ENCODE measurements at regions not wholly inside any gene's neighbourhood (a gene's known extent, or its start where the extent isn't known, plus 50 kb on each side); places are given as distances from the start of the nearest gene placed in this dataset.

DNA sequence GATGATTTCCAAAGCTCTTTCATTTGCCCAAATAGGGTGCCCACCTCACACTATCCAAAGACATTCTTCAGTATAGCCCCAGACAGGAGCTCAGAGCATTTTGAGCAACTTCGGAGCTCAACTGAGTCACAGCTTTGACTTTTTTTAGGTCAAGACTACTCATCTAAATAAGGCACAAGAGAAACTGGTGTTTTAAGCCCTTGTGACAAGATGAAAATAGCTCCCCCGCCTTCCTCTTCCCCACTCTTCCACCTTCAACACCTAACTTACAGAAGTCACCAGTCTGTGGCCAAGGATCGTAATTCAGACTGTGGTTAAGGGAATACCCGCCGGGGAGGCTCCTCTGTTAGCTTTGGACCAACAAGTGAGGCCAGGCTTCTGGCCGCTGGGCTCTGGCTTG is 60.4 kb upstream of the CA12 start:
- ChIA-PET CTCF (interaction anchor here (0.7 to 1.3 kb wide), 2 partner anchors 96 to 153 kb away, joined by 3 read pairs; no protein-coding TSS in a partner anchor), POLR2A (interaction anchor here (0.7 kb wide), 1 partner anchor 32 kb away, joined by 3 read pairs; no protein-coding TSS in a partner anchor)
- Mint-ChIP-seq H3K9me3 (ENCODE audit: unreplicated experiment) (no peaks in the 10 kb centered on the region), H3K4me1 (ENCODE audit: insufficient read depth, unreplicated experiment) (peaks cover under 1% of the 10 kb centered on the region), H3K4me3 (ENCODE audit: unreplicated experiment) (no peak overlapping the region), H3K36me3 (ENCODE audit: insufficient read depth, unreplicated experiment) (no peaks in the 10 kb centered on the region), H3K27ac (ENCODE audit: low read depth, unreplicated experiment) (no peak overlapping the region), H3K27me3 (ENCODE audit: insufficient read depth, unreplicated experiment) (peaks cover 10% of the 10 kb centered on the region)
- intact Hi-C loops (cut with micrococcal nuclease) = no loop called here
- BruUV-seq (replicated peaks) = no TSS peak
- TF ChIP-seq, protein P1, sequence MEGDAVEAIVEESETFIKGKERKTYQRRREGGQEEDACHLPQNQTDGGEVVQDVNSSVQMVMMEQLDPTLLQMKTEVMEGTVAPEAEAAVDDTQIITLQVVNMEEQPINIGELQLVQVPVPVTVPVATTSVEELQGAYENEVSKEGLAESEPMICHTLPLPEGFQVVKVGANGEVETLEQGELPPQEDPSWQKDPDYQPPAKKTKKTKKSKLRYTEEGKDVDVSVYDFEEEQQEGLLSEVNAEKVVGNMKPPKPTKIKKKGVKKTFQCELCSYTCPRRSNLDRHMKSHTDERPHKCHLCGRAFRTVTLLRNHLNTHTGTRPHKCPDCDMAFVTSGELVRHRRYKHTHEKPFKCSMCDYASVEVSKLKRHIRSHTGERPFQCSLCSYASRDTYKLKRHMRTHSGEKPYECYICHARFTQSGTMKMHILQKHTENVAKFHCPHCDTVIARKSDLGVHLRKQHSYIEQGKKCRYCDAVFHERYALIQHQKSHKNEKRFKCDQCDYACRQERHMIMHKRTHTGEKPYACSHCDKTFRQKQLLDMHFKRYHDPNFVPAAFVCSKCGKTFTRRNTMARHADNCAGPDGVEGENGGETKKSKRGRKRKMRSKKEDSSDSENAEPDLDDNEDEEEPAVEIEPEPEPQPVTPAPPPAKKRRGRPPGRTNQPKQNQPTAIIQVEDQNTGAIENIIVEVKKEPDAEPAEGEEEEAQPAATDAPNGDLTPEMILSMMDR (IDR thresholded peaks at IDR 0.05; ENCODE audit: unreplicated experiment) = no peak
- no peak for DNase-seq (ENCODE audit: unreplicated experiment)

DNA sequence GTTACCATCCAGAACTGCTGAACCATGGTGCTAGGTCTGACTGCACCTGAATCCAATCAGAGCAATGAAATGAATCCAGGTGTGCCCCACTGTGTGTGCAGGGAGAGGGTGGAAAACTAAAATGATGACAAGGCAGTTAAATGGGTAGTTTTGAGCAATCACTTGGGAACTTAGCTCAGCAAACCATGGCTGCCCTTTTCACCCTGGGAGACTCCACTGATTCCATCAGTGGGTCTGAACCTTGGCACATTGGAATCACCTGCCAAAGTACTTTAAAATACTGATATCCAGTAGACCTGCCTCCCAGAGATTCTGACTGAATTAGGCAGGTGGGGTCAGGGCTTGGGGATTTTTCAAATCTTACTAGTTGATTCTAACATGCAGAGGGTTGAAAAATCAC is 59.8 kb upstream of the USP3 start:
- BruUV-seq (replicated peaks) = no TSS peak
- TF ChIP-seq, protein P1 (IDR thresholded peaks at IDR 0.05; ENCODE audit: unreplicated experiment) = no peak
- Mint-ChIP-seq H3K9me3 (ENCODE audit: unreplicated experiment) (no peaks in the 10 kb centered on the region), H3K4me3 (ENCODE audit: unreplicated experiment) (no peak overlapping the region), H3K36me3 (ENCODE audit: insufficient read depth, unreplicated experiment) (no peaks in the 10 kb centered on the region), H3K27ac (ENCODE audit: low read depth, unreplicated experiment) (no peak overlapping the region), H3K4me1 (ENCODE audit: insufficient read depth, unreplicated experiment) (peaks cover 3% of the 10 kb centered on the region), H3K27me3 (ENCODE audit: insufficient read depth, unreplicated experiment) (peaks cover 10% of the 10 kb centered on the region)
- CTCF ChIA-PET = interaction anchor here (0.6 to 1.6 kb wide), 2 partner anchors 22 to 155 kb away, joined by 3 to 7 read pairs; no protein-coding TSS in a partner anchor
- POLR2A ChIA-PET = interaction anchor here (1.4 kb wide), 1 partner anchor 9 kb away, joined by 4 read pairs; no protein-coding TSS in a partner anchor
- no peak for DNase-seq (ENCODE audit: unreplicated experiment)
- intact Hi-C loops (cut with micrococcal nuclease) = no loop called here

DNA sequence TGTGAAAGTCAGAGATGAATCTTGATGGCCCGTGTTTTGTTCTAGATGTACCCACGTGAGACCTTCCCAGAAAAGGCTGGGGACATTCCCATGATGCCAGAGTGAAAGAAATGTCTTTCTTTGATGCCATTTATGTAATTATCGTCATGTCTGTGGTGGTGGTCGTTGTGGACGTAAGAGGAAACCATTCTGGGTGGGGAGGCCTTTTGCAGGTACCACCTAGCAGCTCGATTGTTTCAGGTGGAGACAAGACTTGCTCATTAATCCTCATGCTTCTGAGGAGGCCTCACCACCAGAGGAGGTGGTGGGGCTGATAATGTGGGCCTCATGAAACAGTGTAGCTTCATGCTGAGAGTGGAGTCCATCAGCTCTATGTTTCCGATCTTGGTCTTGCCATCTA is 58.1 kb upstream of the USP3 start:
- no TSS peak for BruUV-seq (replicated peaks)
- H3K36me3 Mint-ChIP-seq (ENCODE audit: insufficient read depth, unreplicated experiment) = no peaks in the 10 kb centered on the region
- H3K9me3 Mint-ChIP-seq (ENCODE audit: unreplicated experiment) = no peaks in the 10 kb centered on the region
- H3K4me3 Mint-ChIP-seq (ENCODE audit: unreplicated experiment) = no peak overlapping the region
- H3K27ac Mint-ChIP-seq (ENCODE audit: low read depth, unreplicated experiment) = no peak overlapping the region
- H3K4me1 Mint-ChIP-seq (ENCODE audit: insufficient read depth, unreplicated experiment) = peaks cover 8% of the 10 kb centered on the region
- peaks cover 10% of the 10 kb centered on the region for H3K27me3 Mint-ChIP-seq (ENCODE audit: insufficient read depth, unreplicated experiment)
- intact Hi-C loops (cut with micrococcal nuclease) = no loop called here
- POLR2A ChIA-PET = interaction anchor here (0.8 kb wide), 1 partner anchor 16 kb away, joined by 4 read pairs; no protein-coding TSS in a partner anchor
- TF ChIP-seq, protein P1 (IDR thresholded peaks at IDR 0.05; ENCODE audit: unreplicated experiment) = no peak
- CTCF ChIA-PET = interaction anchor here (0.7 to 1.6 kb wide), 3 partner anchors 9 to 150 kb away, joined by 3 to 7 read pairs (median 4); no protein-coding TSS in a partner anchor
- no peak for DNase-seq (ENCODE audit: unreplicated experiment)

DNA sequence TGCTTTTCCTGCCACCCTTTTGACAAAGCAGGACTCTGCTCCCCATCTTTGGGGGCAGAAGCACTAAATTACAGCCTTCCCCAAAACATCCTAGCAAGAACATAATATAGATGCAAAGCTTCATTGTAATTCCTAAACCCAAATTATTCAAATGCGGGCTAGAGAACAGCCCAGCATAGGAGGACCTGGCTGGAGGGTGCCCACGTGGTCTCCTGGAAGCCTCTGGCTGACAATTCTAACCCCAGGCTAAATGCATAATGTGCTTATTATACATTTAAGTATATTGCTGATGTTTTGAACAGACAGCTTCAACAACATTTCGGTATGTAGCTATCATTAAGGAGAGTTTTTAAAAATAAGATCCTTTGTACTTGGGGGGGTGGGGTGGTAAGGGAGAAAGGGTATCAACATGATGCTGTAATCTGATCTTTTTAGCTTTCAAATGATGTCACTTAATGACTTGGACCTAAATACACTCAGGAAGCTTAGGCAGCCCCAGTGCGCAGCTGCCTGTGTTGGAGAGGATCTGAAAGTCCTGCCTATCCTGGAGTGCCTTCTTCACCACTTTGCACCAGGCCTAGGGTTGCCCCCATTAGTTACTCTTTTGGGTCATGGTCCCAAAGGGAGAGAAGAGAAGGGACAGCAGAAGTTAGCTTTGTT is 57.2 kb upstream of the USP3 start:
- ChIA-PET POLR2A (interaction anchor here (0.8 kb wide), 1 partner anchor 15 kb away, joined by 4 read pairs; no protein-coding TSS in a partner anchor), CTCF (interaction anchor here (0.6 to 1.9 kb wide), 4 partner anchors 10 to 622 kb away, joined by 3 to 4 read pairs (median 3); no protein-coding TSS in a partner anchor)
- no peak for DNase-seq (ENCODE audit: unreplicated experiment)
- Mint-ChIP-seq H3K27ac (ENCODE audit: low read depth, unreplicated experiment) (no peak overlapping the region), H3K27me3 (ENCODE audit: insufficient read depth, unreplicated experiment) (peaks cover 10% of the 10 kb centered on the region), H3K4me3 (ENCODE audit: unreplicated experiment) (no peak overlapping the region), H3K36me3 (ENCODE audit: insufficient read depth, unreplicated experiment) (no peaks in the 10 kb centered on the region), H3K9me3 (ENCODE audit: unreplicated experiment) (no peaks in the 10 kb centered on the region), H3K4me1 (ENCODE audit: insufficient read depth, unreplicated experiment) (peaks cover 8% of the 10 kb centered on the region)
- TF ChIP-seq, protein P1 (IDR thresholded peaks at IDR 0.05; ENCODE audit: unreplicated experiment) = no peak
- BruUV-seq (replicated peaks) = no TSS peak
- intact Hi-C loops (cut with micrococcal nuclease) = no loop called here

All from MCF 10A (cell line).